HT-29 (cell line): ENCODE measurements at regions not wholly inside any gene's neighbourhood (a gene's known extent, or its start where the extent isn't known, plus 50 kb on each side); places are given as distances from the start of the nearest gene placed in this dataset.

Experiments used
- DNase-seq: peaks from one replicate; pipeline ENCODE4 v3.0.0-alpha.2; 2015; ENCODE audit warnings: low spot score

DNA sequence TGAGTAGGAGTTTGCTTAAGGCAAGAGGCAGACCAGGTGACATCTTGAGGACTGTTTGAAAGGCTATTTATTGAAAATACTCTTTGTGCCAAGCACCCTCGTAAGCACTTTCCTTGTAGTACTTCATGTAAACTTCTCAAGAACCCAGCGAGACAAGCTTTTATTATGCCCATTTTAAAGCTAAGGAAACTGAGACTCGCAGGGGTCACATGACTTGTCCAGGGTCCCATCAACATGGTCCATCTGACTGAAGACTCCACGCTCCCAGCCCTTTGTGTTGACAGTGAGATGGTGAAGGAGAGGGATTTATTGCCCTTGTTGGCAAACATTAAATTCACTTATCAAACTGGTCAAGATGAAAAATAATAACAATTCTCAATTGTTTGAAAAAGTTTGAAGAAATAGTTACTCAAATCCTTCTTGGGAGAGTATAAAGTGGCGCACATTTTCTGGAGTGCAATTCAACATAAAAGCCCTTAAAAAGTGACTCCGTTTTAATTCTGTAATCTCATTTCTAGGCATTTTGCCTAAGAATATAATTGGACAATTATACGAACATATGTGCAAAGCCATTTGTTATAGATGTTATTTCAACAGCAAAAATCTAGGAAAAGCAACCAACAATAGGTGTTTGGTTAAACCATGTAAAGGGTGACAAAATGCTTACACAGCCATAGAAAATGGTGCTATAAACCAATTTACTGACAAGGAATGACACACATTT is 270.5 kb upstream of the NCKAP5 start:
- DNase-seq, result no peak

DNA sequence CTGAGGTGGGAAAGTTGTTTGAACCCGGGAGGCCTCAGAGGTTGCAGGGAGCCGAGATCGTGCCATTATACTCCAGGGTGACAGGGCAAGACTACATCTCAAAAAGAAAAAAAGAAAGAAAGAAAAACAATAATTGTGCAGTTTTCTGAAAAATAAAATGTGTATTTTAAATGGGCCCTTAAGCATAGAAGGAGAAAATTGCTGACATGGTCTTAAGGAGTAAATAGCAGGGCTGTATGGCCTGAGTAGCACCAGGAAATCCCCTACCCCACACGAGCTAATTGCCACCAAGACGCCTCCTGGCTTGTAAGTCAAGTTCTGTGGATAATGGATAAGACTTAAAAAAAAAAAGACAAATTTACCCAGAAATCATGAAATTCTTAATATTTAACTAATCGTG is 271.4 kb upstream of the NCKAP5 start:
- no peak for DNase-seq

- no peak for DNase-seq
These were observed 272.5 kb upstream of the NCKAP5 start for GRCh38 chr2:133840761-133841160.

GRCh38 chr2:133841900-133842299 is 273.6 kb upstream of the NCKAP5 start:
- no peak for DNase-seq

DNA sequence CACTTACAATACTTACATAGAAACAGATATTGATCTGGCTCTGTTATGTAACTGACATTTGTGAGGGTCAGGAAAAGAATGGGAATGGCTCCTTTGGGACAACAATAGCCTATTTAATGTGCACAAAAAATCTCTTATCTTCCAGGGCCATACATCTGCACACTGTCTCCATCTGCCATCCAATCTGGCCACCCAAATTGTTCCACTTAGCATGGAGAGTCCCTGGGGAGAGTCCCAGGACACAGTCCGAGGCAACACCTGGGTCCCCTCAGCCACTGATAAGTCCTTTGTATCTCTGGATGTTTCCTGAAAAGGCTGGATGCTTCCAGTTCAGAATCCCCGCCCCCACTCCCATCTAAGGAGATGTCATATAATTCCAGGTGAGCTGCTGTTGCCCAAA is 274.2 kb upstream of the NCKAP5 start:
- no peak for DNase-seq

DNA sequence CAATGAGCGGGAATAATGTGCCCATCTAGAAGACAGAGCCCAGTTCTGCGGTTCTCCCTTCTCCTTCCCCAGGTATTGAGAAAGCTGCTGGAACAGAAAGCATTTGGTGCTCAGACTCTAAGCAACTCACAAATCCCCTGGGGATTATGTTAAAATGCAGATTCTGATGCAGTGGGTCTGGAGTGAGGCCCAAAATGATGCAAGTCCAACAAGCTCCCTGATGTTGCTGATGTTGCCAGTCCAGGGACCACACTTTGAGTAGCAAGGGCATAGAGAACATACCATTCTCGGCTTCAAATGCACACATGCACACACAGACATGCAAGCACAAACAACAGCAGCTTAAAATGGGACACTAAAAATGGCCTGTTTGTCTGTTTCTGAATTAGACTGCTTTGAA is 274.8 kb upstream of the NCKAP5 start:
- no peak for DNase-seq

- DNase-seq, result no peak
These were observed 275.3 kb upstream of the NCKAP5 start for GRCh38 chr2:133843551-133843950.

DNA sequence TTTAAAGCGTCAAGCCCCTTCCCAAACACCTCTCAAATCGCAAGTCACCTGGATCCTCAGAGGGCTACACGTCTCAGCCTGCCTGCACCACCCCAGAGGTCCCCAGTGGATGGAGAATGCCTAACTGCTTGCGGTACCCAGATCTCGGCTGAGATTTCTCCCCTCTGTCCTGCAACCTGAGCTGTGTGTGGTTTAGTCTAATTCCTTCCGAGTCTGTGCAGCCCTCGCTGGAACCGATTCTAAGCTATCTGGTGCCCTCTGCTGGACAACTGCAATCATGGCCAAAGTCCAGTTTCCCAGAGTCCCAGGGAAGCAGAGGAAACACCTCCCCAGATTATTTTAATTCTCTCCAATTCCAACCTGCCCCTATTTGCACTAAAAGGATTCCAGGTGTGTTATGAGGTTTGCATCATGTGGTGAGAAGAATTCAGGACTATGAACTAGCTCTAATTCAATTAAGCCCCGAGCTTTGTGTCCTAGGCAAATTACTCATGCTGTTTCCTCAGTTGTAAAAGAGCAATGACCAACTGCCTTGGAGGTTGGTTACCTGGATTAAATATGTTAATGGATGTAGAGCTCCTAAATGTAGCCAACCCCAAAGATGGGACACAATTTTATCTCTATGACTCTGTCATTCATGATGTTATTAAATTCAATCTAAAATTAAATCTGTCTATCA is 276.1 kb upstream of the NCKAP5 start:
- DNase-seq, result peak; percentile 81

DNA sequence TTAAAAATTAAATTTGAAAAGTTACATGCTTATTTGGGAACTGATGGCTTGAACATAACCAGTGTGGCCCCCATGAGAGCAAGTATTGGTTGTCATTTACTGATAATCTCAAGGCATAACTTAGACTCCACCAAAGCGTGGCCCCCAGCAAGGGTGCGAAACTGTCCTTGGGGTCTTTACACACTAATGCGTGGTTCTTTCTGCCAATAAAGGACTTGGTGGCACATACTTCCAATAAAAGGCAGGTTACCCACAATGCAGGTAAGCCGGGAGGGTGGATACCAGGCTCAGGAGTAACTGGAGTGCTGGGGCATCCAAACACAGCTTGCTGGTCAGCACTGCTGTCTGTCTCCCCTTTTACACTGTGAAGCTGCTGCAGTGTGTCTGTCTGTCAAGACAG is 278.2 kb upstream of the NCKAP5 start:
- no peak for DNase-seq

- DNase-seq, result no peak
These were observed 279.3 kb upstream of the NCKAP5 start for GRCh38 chr2:133847591-133847990.

- DNase-seq, result no peak
These were observed 279.9 kb upstream of the NCKAP5 start for GRCh38 chr2:133848111-133848649.

GRCh38 chr2:133849341-133849740 is 281.1 kb upstream of the NCKAP5 start:
- no peak for DNase-seq

GRCh38 chr2:133854603-133855200 is 286.4 kb upstream of the NCKAP5 start:
- no peak for DNase-seq

GRCh38 chr2:133855526-133855925 is 287.3 kb upstream of the NCKAP5 start:
- no peak for DNase-seq

DNA sequence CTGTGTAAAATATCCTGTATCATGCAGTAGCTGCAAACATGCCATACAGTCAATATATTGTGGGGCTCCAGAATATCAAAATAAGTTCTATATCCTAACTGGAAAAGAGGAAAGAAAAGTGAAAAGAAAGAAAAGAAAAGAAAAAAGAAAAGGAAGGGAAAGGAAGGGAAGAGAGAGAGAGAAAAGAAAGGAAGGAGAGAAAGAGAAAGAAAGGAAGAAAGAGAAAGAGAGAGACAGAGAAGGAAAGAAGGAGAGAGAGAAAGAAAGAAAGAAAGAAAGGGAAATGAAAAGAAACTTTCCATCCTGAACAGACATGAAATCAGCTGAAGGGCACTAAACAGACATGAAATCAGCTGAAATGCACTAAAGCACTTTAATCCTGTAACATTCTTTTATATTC is 288.4 kb upstream of the NCKAP5 start:
- DNase-seq, result no peak

GRCh38 chr2:133859578-133859977 is 291.3 kb upstream of the NCKAP5 start:
- no peak for DNase-seq

GRCh38 chr2:133862400-133862977 is 294.2 kb upstream of the NCKAP5 start:
- DNase-seq, result no peak

- DNase-seq, result no peak
These were observed 295.0 kb upstream of the NCKAP5 start for GRCh38 chr2:133863106-133863800.

DNA sequence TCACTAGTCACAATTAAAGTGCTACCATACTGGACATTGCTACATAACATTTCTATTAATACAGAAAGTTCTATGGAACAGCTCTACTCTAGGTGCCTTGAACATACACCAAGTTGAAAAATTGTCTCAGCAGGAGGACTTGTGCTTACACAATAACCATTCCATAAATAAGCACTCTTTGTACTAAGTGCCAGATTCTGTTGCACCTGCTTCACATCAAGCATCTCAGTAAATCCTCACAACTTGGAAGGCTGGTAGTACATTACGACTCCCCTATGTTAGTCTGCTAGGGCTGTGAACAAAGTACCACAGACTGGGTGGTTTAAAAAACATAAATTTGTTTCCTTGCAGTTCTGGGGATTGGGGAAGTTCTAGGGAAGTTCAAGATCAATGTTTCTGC is 296.9 kb upstream of the NCKAP5 start:
- no peak for DNase-seq

DNA sequence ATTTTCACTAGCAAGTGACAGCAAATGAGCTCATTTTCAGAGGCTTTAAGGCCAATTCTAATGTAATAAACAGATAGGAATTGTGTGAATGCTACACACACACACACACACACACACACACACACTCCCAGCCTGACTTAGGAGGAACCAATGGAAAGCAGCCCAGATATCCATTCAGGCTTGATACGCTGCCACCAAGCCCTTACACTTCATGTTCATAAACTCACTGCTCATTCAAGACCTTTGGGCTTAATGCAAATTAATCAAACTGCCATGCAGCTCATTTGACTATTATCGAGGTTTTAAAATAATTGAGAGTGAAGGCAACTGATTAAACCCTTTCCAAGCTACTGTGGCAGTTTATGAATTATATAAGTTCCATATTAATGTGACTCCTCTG is 298.9 kb upstream of the NCKAP5 start:
- DNase-seq, result no peak

- no peak for DNase-seq
These were observed 303.4 kb upstream of the NCKAP5 start for GRCh38 chr2:133871545-133872209.
